Inferior parietal cortex (tissue), 1 donor: ENCODE measurements at regions not wholly inside any gene's neighbourhood (a gene's known extent, or its start where the extent isn't known, plus 50 kb on each side); places are given as distances from the start of the nearest gene placed in this dataset.
"Not testable (repeated sequence)": the region's sequence is repeated elsewhere in the genome, so short reads cannot be mapped to it uniquely, and the experiment has no call there.

Experiments used
- DNase-seq: peaks from one replicate; pipeline ENCODE4 v3.0.0-alpha.2; 2016; ENCODE audit errors: extremely low spot score

DNA sequence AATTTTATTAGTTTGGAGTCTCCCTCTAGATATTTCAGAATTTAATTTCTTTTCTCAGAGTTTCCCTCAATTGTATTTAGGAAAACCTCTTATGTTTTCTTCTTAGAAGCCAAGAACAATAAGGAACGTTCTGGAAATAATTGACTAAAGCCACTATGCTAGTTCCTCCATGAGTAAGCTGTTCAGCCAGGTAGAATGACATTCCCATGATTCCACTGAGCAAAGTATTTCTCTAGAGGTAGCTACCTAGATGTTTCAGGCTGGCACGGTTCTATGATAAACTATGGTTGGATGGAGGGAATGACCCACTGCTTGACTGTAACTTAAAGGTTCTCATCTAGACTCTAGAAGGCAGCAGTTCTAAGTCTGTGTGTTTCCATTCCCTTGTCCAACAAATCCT, 62.4 kb downstream of the CLDN17 start:
- no peak for DNase-seq

DNA sequence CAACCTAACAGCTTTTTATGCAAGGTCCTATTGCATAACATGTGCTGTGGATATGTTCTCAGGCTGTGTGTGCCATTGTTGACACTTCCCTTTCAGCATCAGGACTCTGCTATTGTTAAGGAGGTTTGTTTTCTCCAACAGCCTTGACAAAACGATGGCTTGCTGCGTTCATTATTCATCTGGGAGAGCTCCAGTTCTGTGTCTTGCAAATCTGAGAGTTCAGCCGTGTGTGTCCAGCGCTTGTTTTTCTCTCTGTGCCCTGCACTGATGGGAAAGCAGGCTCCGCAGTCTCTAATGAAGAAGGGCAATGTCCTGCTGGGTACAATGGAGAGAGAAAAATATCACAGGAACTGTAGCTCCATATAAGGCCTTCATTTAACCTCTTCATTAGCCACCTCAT, 63.7 kb downstream of the CLDN17 start:
- DNase-seq = no peak

DNA sequence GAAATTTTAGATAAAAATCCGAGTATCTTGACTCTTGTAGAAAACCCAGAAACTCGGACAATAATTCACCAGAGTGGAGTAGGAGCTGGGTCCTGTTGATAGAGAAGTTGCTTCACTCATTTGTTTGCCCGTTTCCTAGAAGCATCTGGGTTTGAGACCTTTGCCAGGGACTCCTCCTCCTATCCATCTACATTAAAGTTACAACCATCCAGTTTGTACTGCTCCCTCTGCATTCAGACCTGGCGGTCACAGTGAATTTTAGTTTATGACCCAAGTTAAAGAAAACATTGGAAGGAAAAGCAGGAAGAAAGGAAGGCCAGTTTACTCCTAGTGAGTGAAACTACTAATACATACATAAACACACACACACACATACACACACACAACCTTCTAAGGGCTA, 64.6 kb downstream of the CLDN17 start:
- no peak for DNase-seq

DNA sequence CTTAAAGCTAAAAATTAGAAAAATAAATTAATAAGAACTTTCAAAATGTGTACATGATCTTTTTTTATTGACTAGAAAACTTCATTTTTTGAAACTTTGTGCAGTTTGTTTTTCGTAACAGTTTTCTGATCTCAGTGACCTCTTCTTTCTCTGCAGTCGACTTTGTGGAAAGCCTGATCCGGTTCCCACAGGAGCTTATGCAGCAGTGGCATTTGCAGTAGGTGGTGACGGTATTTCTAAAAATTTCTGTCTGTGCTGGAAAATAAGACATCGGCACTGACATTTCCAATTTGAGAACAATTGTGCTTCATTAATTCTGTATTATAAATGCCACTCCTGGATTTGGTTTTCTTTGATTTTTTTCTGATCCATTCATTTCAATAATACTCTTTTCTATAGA, 68.8 kb downstream of the CLDN17 start:
- no peak for DNase-seq

DNA sequence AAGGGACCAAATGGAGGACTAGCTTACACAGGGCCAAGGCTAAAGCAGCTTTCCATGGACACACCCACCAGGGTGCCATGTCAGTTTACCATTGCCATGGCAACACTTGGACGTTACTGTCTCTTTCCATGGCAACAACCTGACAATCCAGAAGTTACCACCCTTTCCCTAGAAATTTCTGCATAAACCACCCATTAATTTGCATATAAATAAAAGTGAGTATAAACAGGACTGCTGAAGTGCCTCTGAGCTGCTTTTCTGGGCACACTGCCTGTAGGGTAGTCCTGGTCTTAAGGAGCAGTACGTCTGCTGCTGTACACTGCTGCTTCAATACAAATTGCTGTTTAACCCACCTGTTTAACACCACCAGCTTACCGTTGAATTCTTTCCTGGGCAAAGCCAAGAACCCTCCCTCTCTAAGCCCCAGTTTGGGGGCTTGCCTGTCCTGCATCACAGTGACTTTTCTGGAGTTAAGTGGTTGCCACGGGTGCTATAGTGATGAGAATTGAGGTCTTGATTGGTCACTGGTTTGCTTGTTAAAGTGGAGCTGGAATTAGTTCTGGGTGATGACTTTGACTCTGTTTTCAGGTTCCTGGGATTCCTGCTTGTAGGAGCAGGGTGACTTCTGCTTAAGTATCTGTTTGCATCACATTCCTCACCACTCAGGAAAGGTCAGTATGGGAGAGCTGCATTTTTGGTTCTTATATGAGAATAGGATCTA, 83.2 kb downstream of the CLDN17 start:
- no peak for DNase-seq

DNA sequence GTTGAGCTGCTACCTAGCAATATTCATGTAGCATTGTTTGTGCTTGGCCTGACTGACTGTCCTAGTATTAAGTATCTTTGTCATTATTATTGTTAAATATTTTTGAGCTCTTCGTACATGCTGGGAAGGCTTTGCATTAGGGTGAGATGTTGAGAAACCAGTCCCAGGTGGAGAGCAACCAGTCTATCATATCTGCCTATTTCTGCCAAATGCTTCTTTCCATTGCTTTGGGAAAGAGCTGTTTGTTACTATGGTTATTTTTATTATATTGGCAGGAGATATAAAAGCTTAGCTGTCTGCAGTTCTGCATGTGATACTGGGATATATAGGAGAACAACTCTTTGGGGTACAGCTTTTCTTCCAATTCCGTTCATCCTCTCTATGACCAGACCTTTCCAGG, 85.1 kb downstream of the CLDN17 start:
- no peak for DNase-seq

DNA sequence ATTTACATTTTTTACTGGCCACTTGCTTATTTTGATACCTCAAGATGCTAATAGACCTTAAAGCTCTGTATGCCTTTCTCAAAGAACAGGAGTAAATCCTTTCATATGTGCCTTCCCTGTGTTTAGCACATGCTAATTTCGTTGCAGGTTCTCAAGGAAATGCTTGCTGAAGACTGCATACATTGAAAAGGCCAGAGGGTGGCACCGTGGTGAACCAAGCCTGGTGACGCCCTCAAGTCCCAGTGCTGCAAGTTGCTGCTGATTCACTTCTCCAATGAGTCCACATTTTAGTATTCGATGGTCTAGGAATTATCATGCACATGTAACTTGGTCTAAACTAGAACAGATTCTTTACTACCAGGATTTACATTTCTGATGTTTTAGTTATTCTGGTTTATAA, 94.1 kb downstream of the CLDN17 start:
- DNase-seq = no peak

DNA sequence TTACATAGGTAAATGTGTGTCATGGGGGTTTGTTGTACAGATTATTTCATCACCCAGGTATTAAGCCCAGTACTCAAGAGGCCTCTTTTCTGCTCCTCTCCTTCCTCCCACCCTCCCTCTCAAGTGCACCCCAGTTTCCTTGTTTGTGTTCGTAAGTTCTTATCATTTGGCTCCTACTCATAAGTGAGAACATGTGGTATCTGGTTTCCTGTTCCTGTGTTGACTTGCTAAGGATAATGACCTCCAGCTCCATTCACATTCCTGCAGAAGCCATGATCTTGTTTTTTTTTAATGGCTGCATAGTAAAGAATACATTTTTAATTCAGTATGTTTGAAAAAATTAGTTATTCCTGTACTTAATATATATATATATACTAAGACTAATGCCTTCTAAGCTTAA, 107.7 kb downstream of the CLDN17 start:
- no peak for DNase-seq

DNA sequence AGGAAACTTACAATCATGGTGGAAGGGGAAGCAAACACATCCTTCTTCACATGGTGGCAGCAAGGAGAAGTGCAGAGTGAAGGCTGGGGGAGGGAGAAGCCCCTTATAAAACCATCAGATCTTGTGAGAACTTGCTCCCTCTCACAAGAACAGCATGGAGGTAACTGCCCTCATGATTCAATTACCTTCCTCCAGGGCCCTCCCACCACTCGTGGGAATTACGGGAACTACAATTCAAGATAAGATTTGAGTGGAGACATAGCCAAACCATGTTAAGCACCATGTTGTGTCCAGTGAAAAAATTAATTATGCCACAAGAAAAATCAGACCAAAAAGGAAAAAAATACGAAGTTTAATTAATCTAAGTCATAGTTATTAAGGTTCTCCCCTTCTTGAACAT, 109.5 kb downstream of the CLDN17 start:
- DNase-seq = no peak

DNA sequence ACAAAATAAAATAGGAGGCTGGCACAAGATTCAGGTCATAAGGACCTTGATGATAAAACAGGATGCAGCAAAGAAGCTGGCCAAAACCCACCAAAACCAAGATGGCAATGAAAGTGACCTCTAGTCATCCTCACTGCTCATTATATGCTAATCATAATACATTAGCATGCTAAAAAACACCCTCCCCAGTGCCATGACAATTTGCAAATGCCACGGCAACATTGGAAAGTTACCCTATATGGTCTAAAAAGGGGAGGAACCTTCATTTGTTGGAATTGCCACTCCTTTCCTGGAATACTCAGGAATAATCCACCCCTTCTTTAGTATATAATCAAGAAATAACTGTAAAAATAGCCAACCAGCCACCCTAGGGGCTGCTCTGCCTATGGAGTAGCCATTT, 108.8 kb upstream of the GRIK1 start:
- no peak for DNase-seq

DNA sequence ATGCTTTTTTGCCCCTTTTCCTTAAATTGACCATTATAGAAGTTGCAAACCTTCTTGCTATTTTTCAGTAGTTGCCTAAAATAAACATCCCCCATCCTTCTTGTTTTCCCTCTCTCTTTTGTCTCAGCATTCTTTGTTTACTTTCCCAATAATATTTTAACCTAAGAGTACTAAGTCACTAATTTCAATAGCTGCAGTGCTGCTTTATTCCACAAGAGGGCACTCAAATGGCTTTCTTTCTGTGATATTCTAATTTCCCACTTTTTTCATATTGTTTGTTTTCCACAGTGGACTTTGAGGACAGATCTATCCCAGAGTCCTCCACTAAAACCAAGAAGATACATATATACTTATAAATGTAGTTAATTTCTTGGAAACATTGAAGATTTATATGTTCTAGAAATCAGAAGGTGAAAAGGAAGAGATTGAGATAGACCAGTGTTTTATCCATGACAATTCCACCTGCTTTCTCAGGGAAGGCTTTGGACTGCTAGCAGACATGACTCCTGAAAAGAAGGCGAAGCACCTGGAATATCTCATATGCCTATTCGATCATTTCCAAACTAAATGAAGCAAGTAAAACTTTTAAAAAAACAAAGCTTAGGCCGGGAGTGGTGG, 104.8 kb upstream of the GRIK1 start:
- peak; percentile 73 for DNase-seq

DNA sequence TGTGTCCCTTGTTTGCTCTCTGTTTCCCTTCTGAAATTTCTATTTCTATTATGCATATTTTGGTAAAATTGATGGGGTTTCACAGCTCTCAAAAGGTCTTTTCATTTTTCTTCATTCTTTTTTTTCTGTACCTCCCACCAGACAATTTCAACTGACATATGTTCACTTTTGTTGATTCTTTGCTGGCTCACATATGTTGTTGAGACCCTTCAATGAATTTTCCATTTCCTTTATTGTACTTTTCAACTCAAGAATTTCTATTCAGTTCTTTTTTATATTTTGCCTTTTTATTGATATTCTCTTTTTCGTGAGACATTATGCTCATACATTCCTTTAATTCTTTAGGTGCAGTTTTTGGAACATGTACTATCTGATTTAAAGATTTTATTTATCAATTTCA, 102.6 kb upstream of the GRIK1 start:
- DNase-seq = no peak

DNA sequence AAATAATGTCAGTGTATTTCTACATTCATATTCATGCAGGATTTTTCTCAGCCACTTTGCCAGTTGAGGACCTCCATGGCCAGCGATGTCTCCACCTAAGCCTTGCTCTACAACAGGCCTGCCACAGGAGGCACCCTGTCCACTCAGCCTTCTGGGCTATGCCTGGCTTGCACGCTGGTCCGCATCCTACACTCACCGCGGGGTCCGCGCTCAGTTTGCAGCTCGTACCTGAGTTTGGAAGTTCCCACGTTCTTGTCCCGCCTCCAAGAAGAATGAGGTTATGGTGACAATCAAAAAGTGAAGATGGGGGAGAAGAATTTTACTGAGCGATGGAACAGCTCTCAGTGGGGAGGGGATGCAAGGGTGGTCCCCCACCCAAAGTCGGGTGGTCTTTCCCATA, 93.6 kb upstream of the GRIK1 start:
- no peak for DNase-seq

DNA sequence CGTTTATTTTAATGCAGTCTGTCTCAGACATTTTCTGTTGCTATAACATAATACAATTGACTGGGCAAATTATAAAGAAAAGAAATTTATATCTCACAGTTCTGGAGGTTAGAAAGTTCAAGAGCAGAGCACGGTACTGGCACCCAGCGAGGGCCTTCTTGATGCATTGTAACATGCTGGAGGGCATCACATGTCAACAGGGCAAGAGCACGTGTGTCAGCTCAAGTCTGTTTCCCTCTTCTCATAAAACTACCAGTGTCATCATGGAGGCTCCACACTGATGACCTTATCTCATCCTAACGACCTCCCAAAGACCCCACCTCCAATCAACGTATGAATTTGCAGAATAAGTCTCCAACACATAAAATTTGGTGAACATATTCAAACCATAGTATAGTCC, 90.6 kb upstream of the GRIK1 start:
- DNase-seq = no peak

DNA sequence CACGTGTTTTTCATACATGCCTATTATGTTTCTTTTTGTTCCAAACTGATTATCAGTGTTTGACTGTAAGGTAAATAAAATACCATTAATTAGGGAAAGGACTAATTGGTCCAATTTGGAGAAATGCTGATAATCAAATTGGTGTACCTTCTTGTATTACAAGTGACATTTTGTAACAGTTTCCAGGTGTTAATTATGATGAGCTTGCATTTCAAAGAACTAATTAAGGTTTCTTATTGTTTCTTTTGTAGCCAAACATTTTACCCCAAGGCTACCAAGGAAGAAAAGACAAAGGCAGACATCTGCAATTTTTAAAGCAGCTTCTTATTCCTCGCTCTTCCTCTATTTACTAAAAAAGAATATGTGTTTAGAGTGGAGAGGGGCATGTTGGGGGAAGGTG, 88.7 kb upstream of the GRIK1 start:
- no peak for DNase-seq

DNA sequence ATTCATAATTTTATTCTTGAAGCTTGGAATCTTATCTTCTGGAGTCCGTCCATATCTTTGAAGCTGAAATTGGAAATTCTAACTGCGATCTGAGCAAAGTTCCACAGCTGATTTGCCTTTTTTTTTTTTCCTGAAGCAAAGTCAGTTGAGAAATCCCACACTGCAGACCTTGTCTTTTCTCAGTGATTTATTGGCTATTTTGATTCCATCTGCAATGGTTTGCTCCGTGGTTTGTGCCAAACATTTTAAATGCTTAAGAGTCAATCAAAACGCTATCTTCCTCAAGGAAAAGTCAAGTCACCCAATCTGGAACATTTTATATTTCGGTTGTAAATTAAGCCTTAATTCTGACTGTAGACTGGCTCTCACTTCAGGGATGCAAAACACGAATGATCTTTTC, 88.2 kb upstream of the GRIK1 start:
- no peak for DNase-seq

DNA sequence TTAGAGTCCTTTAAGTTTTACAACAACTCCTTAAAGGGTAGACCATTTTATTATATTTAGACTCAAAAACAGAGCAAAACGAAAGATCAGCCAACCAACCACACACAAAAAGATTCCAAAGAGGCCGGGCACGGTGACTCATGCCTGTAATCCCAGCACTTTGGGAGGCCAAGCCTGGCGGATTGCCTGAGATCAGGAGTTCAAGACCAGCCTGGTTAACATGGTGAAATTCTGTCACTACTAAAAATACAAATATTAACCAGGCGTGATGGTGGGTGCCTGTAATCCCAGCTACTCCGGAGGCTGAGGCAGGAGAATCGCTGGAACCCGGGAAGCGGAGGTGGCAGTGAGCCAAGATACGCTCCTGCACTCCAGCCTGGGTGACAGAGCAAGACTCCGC, 83.3 kb upstream of the GRIK1 start:
- DNase-seq = not testable (repeated sequence)

DNA sequence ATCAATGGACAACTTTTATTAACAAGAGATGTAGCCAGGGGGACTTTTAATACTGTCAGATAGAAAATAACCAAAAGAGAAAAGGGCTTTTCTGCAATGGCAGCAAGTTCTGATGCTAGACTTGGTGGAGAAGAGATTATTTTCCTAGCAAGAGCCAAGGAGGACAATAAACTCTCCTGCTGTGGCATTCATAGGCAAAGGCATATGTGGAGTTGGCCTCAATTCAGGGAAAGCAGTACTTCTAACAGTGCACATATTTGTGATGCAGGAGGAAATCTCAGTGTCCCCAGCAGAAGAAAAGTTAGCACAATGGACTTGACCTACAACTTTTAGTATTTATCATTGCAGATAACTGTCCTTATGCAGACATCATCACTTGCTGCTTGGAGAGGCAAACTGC, 75.1 kb upstream of the GRIK1 start:
- DNase-seq = no peak

DNA sequence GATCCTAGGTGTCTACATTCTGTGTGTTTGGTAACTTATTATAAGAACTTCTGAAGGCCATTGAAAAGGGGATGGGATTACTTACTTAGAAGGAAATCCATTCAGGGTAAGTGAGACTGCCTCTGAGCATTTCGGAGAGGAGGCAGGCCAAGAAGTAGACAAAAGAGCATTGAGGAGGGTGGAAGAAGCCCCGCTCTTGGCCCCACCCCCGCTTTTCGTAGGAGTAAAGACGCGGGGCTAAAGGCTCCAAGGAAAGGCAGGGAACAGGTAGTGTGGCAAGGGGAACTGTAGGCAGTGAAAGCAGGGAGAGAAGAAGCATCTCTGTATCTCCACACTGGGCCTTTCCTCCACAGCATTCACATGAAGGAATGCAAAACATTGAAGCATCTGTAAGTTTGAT, 51.8 kb upstream of the GRIK1 start:
- DNase-seq = no peak

DNA sequence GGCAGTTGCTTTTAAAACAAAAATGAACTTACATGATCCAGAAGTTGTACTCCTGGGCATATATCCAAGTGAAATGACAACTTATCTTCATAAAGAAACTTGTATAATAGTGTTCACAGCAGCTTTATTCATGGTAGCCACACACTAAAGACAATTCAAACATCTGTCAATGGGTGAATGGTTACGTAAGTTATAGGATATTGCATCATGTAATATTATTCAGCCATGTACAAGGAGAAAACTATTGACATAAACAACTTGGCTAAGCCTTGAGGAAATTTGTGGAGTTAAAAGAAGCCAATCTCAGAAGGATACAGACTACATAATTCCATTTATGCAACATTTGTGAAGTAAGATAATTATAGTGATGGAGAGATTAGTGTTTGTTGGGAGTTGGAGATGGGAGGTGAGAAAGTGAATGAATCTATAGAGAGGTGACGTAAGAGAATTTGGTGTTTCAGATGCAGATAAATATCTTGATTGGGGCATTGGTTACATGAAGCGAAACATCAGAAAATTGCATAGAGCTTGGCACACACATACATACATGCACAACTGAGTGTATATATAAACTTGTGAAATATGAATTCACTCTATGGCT, 49.9 kb upstream of the GRIK1 start:
- no peak for DNase-seq
